Mononuclear cell (primary cell): ENCODE measurements at regions not wholly inside any gene's neighbourhood (a gene's known extent, or its start where the extent isn't known, plus 50 kb on each side); places are given as distances from the start of the nearest gene placed in this dataset.
"Not testable (repeated sequence)": the region's sequence is repeated elsewhere in the genome, so short reads cannot be mapped to it uniquely, and the experiment has no call there.

Experiments
- H3K27me3 ChIP-seq: 2 replicates; pipeline ENCODE4 v1.6.0; 2011; ENCODE audit warnings: low read length, control low read depth; ENCODE audit not compliant: insufficient read depth
- H3K4me1 ChIP-seq: 2 replicates; pipeline ENCODE4 v1.5.1; 2011; ENCODE audit warnings: mild to moderate bottlenecking, low read length, control low read depth; ENCODE audit not compliant: insufficient read depth
- H3K4me3 ChIP-seq: 2 replicates; pipeline ENCODE4 v1.5.1; 2011; ENCODE audit warnings: mild to moderate bottlenecking, low read length, moderate library complexity
- H3K9me3 ChIP-seq: 2 replicates; pipeline ENCODE4 v1.5.1; 2011; ENCODE audit warnings: low read depth, mild to moderate bottlenecking, control low read depth, low read length

- Histone ChIP-seq H3K4me3 (no peak overlapping the region), H3K27me3 (no peaks in the 10 kb centered on the region), H3K4me1 (peaks cover 3% of the 10 kb centered on the region), H3K9me3 (no peaks in the 10 kb centered on the region)
Observed at GRCh38 chr13:78137404-78138142, 218.9 kb upstream of the EDNRB start.

GRCh38 chr13:78136966-78137365 is 218.3 kb upstream of the EDNRB start:
- H3K9me3 ChIP-seq: no peaks in the 10 kb centered on the region
- no peaks in the 10 kb centered on the region for H3K27me3 ChIP-seq
- H3K4me3 ChIP-seq: no peak overlapping the region
- peaks cover 3% of the 10 kb centered on the region for H3K4me1 ChIP-seq

GRCh38 chr13:78133511-78133910 is 214.9 kb upstream of the EDNRB start:
- H3K4me3 ChIP-seq: no peak overlapping the region
- peaks cover 3% of the 10 kb centered on the region for H3K4me1 ChIP-seq
- no peaks in the 10 kb centered on the region for H3K27me3 ChIP-seq
- H3K9me3 ChIP-seq: no peaks in the 10 kb centered on the region

- Histone ChIP-seq H3K9me3 (no peaks in the 10 kb centered on the region), H3K27me3 (no peaks in the 10 kb centered on the region), H3K4me3 (no peak overlapping the region), H3K4me1 (no peaks in the 10 kb centered on the region)
Observed at GRCh38 chr13:78131811-78132210, 213.2 kb upstream of the EDNRB start.

- no peaks in the 10 kb centered on the region for H3K27me3 ChIP-seq
- H3K9me3 ChIP-seq: no peaks in the 10 kb centered on the region
- no peaks in the 10 kb centered on the region for H3K4me1 ChIP-seq
- no peak overlapping the region for H3K4me3 ChIP-seq
Observed at GRCh38 chr13:78131346-78131745, 212.7 kb upstream of the EDNRB start.

GRCh38 chr13:78129823-78130222 is 211.2 kb upstream of the EDNRB start:
- no peaks in the 10 kb centered on the region for H3K27me3 ChIP-seq
- no peak overlapping the region for H3K4me3 ChIP-seq
- H3K4me1 ChIP-seq: no peaks in the 10 kb centered on the region
- H3K9me3 ChIP-seq: no peaks in the 10 kb centered on the region

GRCh38 chr13:78129359-78129758 is 210.7 kb upstream of the EDNRB start:
- Histone ChIP-seq H3K9me3 (no peaks in the 10 kb centered on the region), H3K4me3 (no peak overlapping the region), H3K4me1 (no peaks in the 10 kb centered on the region), H3K27me3 (no peaks in the 10 kb centered on the region)

GRCh38 chr13:78121459-78122348 is 203.1 kb upstream of the EDNRB start:
- no peak overlapping the region for H3K4me3 ChIP-seq
- no peaks in the 10 kb centered on the region for H3K4me1 ChIP-seq
- no peaks in the 10 kb centered on the region for H3K27me3 ChIP-seq
- H3K9me3 ChIP-seq: no peaks in the 10 kb centered on the region

GRCh38 chr13:78121001-78121400 is 202.4 kb upstream of the EDNRB start:
- H3K4me3 ChIP-seq: no peak overlapping the region

GRCh38 chr13:78120144-78120543 is 201.5 kb upstream of the EDNRB start:
- H3K4me1 ChIP-seq, H3K27me3 ChIP-seq, H3K4me3 ChIP-seq, H3K9me3 ChIP-seq: not testable (repeated sequence)

More at GRCh38 chr13:78121001-78121400, 202.4 kb upstream of the EDNRB start:
- Histone ChIP-seq H3K27me3 (no peaks in the 10 kb centered on the region), H3K9me3 (no peaks in the 10 kb centered on the region), H3K4me1 (no peaks in the 10 kb centered on the region)

GRCh38 chr13:78117070-78117469 is 198.4 kb upstream of the EDNRB start:
- not testable (repeated sequence) for H3K4me1 ChIP-seq, H3K9me3 ChIP-seq, H3K4me3 ChIP-seq, H3K27me3 ChIP-seq

GRCh38 chr13:78105656-78106055 is 187.0 kb upstream of the EDNRB start:
- Histone ChIP-seq H3K4me1 (peaks cover 7% of the 10 kb centered on the region), H3K27me3 (no peaks in the 10 kb centered on the region), H3K9me3 (no peaks in the 10 kb centered on the region), H3K4me3 (no peak overlapping the region)

GRCh38 chr13:78103936-78104335 is 185.3 kb upstream of the EDNRB start:
- Histone ChIP-seq H3K4me3 (no peak overlapping the region), H3K27me3 (no peaks in the 10 kb centered on the region), H3K4me1 (peaks cover 7% of the 10 kb centered on the region), H3K9me3 (no peaks in the 10 kb centered on the region)

GRCh38 chr13:78102741-78103140 is 184.1 kb upstream of the EDNRB start:
- Histone ChIP-seq H3K27me3 (no peaks in the 10 kb centered on the region), H3K4me3 (no peak overlapping the region), H3K9me3 (no peaks in the 10 kb centered on the region), H3K4me1 (peaks cover 7% of the 10 kb centered on the region)

- no peak overlapping the region for H3K4me3 ChIP-seq
- no peaks in the 10 kb centered on the region for H3K9me3 ChIP-seq
- H3K4me1 ChIP-seq: peaks cover 7% of the 10 kb centered on the region
- no peaks in the 10 kb centered on the region for H3K27me3 ChIP-seq
Observed at GRCh38 chr13:78102121-78102677, 183.6 kb upstream of the EDNRB start.
